ENCODE measurements at regions not wholly inside any gene's neighbourhood (a gene's known extent, or its start where the extent isn't known, plus 50 kb on each side); places are given as distances from the start of the nearest gene placed in this dataset.
"Not testable (repeated sequence)": the region's sequence is repeated elsewhere in the genome, so short reads cannot be mapped to it uniquely, and the experiment has no call there.

DNA sequence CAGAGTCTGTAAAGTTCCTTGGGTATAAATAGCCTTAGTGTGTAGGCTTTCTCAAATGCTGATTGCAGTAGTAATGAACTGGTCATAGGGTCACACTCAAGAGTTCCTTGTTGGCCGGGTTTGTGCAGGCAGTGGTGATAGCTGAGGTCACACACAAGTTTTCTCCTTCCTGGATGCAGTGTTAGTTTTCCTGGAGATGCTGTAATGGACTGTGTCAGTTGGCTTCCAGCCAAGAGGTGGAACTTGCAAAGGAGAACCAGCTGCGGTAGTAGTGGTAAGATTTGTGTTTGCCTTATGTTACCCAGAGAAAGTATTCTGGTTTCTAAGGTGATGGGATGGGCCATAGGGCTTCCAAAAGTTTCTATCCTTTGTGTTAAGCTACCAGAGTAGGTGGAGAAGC is 409.8 kb upstream of the FRG1 start:
- no peak overlapping the region for H3K4me3 ChIP-seq
- TF ChIP-seq, protein P1, sequence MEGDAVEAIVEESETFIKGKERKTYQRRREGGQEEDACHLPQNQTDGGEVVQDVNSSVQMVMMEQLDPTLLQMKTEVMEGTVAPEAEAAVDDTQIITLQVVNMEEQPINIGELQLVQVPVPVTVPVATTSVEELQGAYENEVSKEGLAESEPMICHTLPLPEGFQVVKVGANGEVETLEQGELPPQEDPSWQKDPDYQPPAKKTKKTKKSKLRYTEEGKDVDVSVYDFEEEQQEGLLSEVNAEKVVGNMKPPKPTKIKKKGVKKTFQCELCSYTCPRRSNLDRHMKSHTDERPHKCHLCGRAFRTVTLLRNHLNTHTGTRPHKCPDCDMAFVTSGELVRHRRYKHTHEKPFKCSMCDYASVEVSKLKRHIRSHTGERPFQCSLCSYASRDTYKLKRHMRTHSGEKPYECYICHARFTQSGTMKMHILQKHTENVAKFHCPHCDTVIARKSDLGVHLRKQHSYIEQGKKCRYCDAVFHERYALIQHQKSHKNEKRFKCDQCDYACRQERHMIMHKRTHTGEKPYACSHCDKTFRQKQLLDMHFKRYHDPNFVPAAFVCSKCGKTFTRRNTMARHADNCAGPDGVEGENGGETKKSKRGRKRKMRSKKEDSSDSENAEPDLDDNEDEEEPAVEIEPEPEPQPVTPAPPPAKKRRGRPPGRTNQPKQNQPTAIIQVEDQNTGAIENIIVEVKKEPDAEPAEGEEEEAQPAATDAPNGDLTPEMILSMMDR (IDR thresholded peaks at IDR 0.05), result no peak
- 33 to 49% methylated on average over 2 of the region's 2 CpGs for WGBS, 2 donors
- H3K36me3 ChIP-seq, result no peaks in the 10 kb centered on the region
- H3K9me3 ChIP-seq, result peaks cover 0 to 80% (median 23%) of the 10 kb centered on the region in 11 donors
- no peaks in the 10 kb centered on the region for H3K4me1 ChIP-seq
- no peak overlapping the region for H3K27ac ChIP-seq
- ATAC-seq, result no peak
- no peak for DNase-seq
- no peaks in the 10 kb centered on the region for H3K27me3 ChIP-seq
- intact Hi-C loops (cut with DNase I), result no loop called here

- TF ChIP-seq, protein P1 (IDR thresholded peaks at IDR 0.05), result no peak
- Histone ChIP-seq H3K27me3 (no peaks in the 10 kb centered on the region), H3K9me3 (peaks cover 0 to 77% (median 23%) of the 10 kb centered on the region in 11 donors), H3K36me3 (no peaks in the 10 kb centered on the region), H3K27ac (no peak overlapping the region), H3K4me1 (no peaks in the 10 kb centered on the region), H3K4me3 (no peak overlapping the region)
- intact Hi-C loops (cut with DNase I), result no loop called here
- no peak for ATAC-seq
- WGBS, 2 donors, result 92 to 93% methylated on average over 2 of the region's 2 CpGs
- no peak for DNase-seq
Measured at GRCh38 chr4:189533603-189534002, 407.1 kb upstream of the FRG1 start.

GRCh38 chr4:189547559-189547958 is 393.1 kb upstream of the FRG1 start:
- no peaks in the 10 kb centered on the region for H3K9me3 ChIP-seq
- DNase-seq (no peak), ATAC-seq (no peak)
- intact Hi-C loops (cut with DNase I), result no loop called here
- no peaks in the 10 kb centered on the region for H3K27me3 ChIP-seq
- TF ChIP-seq, protein P1 (IDR thresholded peaks at IDR 0.05), result no peak
- H3K27ac ChIP-seq, result no peak overlapping the region
- no peak overlapping the region for H3K4me3 ChIP-seq
- H3K36me3 ChIP-seq, result no peaks in the 10 kb centered on the region
- H3K4me1 ChIP-seq, result no peaks in the 10 kb centered on the region
- WGBS, 2 donors, result 78 to 81% methylated on average over 7 of the region's 7 CpGs

GRCh38 chr4:189548484-189549125 is 392.1 kb upstream of the FRG1 start:
- WGBS, 2 donors, result 23 to 49% methylated on average over 6 of the region's 6 CpGs
- DNase-seq, result no peak
- Histone ChIP-seq H3K4me3 (no peak overlapping the region), H3K36me3 (no peaks in the 10 kb centered on the region), H3K27ac (no peak overlapping the region), H3K27me3 (no peaks in the 10 kb centered on the region), H3K9me3 (no peaks in the 10 kb centered on the region), H3K4me1 (no peaks in the 10 kb centered on the region)
- intact Hi-C loops (cut with DNase I), result no loop called here
- TF ChIP-seq, protein P1 (IDR thresholded peaks at IDR 0.05), result no peak
- no peak for ATAC-seq

GRCh38 chr4:189551931-189552670 is 388.6 kb upstream of the FRG1 start:
- intact Hi-C loops (cut with DNase I); H3K4me1 ChIP-seq; H3K9me3 ChIP-seq; ATAC-seq; H3K27me3 ChIP-seq; H3K4me3 ChIP-seq; H3K36me3 ChIP-seq; DNase-seq; H3K27ac ChIP-seq: not testable (repeated sequence)
- WGBS, 2 donors, result 70 to 74% methylated on average over 17 of the region's 17 CpGs

GRCh38 chr4:189560605-189561004 is 380.1 kb upstream of the FRG1 start:
- H3K36me3 ChIP-seq; H3K4me1 ChIP-seq; DNase-seq; ATAC-seq; H3K27ac ChIP-seq; intact Hi-C loops (cut with DNase I); H3K9me3 ChIP-seq; H3K4me3 ChIP-seq; H3K27me3 ChIP-seq: not testable (repeated sequence)
- 51 to 59% methylated on average over 7 of the region's 8 CpGs for WGBS, 2 donors

- H3K27me3 ChIP-seq; DNase-seq; intact Hi-C loops (cut with DNase I); H3K9me3 ChIP-seq; ATAC-seq; H3K36me3 ChIP-seq; H3K4me3 ChIP-seq; H3K4me1 ChIP-seq; H3K27ac ChIP-seq: not testable (repeated sequence)
- 65 to 76% methylated on average over 3 of the region's 3 CpGs for WGBS, 2 donors
Measured at GRCh38 chr4:189563751-189564150, 376.9 kb upstream of the FRG1 start.
